ENCODE measurements at regions not wholly inside any gene's neighbourhood (a gene's known extent, or its start where the extent isn't known, plus 50 kb on each side); places are given as distances from the start of the nearest gene placed in this dataset.

GRCh38 chr3:22901684-22902083 lies 301.4 kb upstream of the UBE2E2 start:
- no peak for TF ChIP-seq POLR2A (IDR thresholded peaks at IDR 0.05; ENCODE audit: low read length)
- no peak for TF ChIP-seq GATA1 (IDR thresholded peaks at IDR 0.05; ENCODE audit: low read depth, low read length)

All from erythroblast (primary cell).